HEK293 (cell line): ENCODE measurements at regions not wholly inside any gene's neighbourhood (a gene's known extent, or its start where the extent isn't known, plus 50 kb on each side); places are given as distances from the start of the nearest gene placed in this dataset.

Source experiments
- ZNF184 ChIP-seq: fragments of 450-650 bp; IDR thresholded peaks from 2 replicates; pipeline ENCODE4 v1.5.1; 2018; ENCODE audit warnings: missing biosample characterization, mild to moderate bottlenecking, missing genetic modification characterization
- ZNF211 ChIP-seq: fragments of 450-650 bp; formaldehyde crosslinking; IDR thresholded peaks from 2 replicates; pipeline ENCODE4 v1.5.1; 2016; ENCODE audit warnings: low read depth, missing biosample characterization, missing genetic modification characterization
- TF ChIP-seq, protein P1 (sequence below): fragments of 450-650 bp; formaldehyde crosslinking; IDR thresholded peaks from 2 replicates; pipeline ENCODE4 v1.5.1; 2016; ENCODE audit warnings: missing biosample characterization, missing genetic modification characterization
- TF ChIP-seq, protein P2 (sequence below): fragments of 450-650 bp; formaldehyde crosslinking; IDR thresholded peaks from 2 replicates; pipeline ENCODE4 v1.5.1; 2016; ENCODE audit warnings: missing biosample characterization, missing genetic modification characterization

DNA sequence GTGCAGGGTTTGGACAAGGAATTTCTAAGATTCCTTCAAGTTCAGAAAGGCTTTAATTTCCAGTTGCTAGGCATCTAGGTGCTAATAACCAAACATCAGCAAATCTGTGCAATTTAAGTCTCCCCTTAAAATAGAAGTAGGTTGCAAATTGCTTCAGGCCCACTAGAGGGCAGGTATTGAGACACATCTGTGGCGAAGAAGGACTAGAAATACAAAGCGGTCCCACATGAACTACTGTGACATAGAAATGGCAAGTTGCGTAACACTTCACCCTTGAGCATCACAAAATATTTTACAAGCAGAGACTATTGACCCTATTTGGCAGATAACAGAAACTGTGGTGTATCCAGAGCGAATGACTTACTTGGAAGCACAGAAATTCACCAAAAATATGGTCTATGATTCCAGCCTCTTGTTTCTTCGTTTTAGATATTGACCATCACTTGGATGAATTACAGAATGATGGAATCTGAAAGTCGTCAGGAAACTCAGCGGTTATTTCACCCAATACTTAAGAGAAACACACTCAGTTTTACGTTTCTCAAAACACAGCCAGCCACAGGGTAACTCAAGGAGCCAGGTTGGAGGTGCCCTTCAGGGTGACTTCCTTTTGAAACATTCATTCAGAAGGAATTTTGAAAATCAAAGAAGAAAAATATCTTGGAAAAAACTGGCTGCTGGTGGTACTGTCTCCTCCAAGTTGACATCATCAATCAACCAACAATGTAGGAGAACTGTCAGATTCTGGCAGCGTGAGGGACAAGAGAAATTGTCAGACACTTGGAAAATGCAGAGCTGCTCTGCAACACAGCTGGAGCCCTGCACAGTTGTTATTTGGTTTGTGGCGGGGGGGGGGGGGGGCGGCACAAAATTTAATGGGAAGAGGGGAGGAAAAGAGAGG lies 256.3 kb upstream of the MINDY3 start:
- TF ChIP-seq ZNF184 (tag by site-specific recombination) (no peak), ZNF211 (tag by site-specific recombination) (no peak)
- TF ChIP-seq, protein P1, sequence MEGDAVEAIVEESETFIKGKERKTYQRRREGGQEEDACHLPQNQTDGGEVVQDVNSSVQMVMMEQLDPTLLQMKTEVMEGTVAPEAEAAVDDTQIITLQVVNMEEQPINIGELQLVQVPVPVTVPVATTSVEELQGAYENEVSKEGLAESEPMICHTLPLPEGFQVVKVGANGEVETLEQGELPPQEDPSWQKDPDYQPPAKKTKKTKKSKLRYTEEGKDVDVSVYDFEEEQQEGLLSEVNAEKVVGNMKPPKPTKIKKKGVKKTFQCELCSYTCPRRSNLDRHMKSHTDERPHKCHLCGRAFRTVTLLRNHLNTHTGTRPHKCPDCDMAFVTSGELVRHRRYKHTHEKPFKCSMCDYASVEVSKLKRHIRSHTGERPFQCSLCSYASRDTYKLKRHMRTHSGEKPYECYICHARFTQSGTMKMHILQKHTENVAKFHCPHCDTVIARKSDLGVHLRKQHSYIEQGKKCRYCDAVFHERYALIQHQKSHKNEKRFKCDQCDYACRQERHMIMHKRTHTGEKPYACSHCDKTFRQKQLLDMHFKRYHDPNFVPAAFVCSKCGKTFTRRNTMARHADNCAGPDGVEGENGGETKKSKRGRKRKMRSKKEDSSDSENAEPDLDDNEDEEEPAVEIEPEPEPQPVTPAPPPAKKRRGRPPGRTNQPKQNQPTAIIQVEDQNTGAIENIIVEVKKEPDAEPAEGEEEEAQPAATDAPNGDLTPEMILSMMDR (tag by site-specific recombination): no peak
- TF ChIP-seq, protein P2, sequence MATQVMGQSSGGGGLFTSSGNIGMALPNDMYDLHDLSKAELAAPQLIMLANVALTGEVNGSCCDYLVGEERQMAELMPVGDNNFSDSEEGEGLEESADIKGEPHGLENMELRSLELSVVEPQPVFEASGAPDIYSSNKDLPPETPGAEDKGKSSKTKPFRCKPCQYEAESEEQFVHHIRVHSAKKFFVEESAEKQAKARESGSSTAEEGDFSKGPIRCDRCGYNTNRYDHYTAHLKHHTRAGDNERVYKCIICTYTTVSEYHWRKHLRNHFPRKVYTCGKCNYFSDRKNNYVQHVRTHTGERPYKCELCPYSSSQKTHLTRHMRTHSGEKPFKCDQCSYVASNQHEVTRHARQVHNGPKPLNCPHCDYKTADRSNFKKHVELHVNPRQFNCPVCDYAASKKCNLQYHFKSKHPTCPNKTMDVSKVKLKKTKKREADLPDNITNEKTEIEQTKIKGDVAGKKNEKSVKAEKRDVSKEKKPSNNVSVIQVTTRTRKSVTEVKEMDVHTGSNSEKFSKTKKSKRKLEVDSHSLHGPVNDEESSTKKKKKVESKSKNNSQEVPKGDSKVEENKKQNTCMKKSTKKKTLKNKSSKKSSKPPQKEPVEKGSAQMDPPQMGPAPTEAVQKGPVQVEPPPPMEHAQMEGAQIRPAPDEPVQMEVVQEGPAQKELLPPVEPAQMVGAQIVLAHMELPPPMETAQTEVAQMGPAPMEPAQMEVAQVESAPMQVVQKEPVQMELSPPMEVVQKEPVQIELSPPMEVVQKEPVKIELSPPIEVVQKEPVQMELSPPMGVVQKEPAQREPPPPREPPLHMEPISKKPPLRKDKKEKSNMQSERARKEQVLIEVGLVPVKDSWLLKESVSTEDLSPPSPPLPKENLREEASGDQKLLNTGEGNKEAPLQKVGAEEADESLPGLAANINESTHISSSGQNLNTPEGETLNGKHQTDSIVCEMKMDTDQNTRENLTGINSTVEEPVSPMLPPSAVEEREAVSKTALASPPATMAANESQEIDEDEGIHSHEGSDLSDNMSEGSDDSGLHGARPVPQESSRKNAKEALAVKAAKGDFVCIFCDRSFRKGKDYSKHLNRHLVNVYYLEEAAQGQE: no peak
